MM.1S (cell line): ENCODE measurements at regions not wholly inside any gene's neighbourhood (a gene's known extent, or its start where the extent isn't known, plus 50 kb on each side); places are given as distances from the start of the nearest gene placed in this dataset.

Experiments used
- CTCF ChIP-seq: fragments of 300-600 bp; sonication (generic); IDR thresholded peaks from 2 replicates; pipeline ENCODE4 v1.5.1; 2016; ENCODE audit warnings: antibody characterized with exemption, low read length, mixed read lengths
- EZH2 ChIP-seq: fragments of 300-600 bp; sonication (generic); optimal IDR thresholded peaks from 2 replicates; pipeline ENCODE3; 2017; ENCODE audit warnings: low read depth, mild to moderate bottlenecking, antibody characterized with exemption, low read length, mixed read lengths
- EZH2phosphoT487 ChIP-seq: fragments of 300-600 bp; sonication (generic); IDR thresholded peaks from 2 replicates; pipeline ENCODE4 v1.6.1; 2018; ENCODE audit warnings: antibody characterized with exemption, low read length

GRCh38 chr5:17352223-17352622 lies 134.8 kb downstream of the BASP1 start:
- TF ChIP-seq CTCF = no peak
- TF ChIP-seq EZH2 = no peak
- no peak for TF ChIP-seq EZH2phosphoT487
